ENCODE measurements at regions not wholly inside any gene's neighbourhood (a gene's known extent, or its start where the extent isn't known, plus 50 kb on each side); places are given as distances from the start of the nearest gene placed in this dataset.

DNA sequence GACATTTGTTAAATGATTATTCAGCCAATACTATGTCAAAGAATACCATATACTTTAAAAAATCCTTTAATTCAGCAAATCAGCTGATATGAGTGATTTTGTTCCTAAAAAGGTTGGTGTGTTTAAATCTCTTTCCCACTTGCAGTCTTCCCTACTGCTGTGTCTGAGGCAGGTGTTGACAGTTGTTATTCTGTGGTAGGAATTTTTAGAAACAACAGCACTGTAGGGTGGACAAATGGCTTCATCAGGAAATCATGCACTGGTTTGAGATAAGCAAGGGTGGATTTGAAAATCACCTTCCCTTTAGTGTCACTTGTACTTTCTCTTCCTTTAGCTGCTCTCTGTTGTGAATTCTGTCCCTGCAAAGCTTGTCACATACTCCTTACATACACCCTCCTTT lies 213.7 kb upstream of the SGK1 start:
- Histone ChIP-seq H3K9me3 (ENCODE audit: insufficient read depth, low read depth, low read length) (no peaks in the 10 kb centered on the region), H3K4me3 (ENCODE audit: low read length) (no peak overlapping the region), H3K36me3 (ENCODE audit: insufficient read depth, low read length) (no peaks in the 10 kb centered on the region), H3K9ac (ENCODE audit: low read depth, low read length) (no peak overlapping the region), H3K27ac (ENCODE audit: low read depth, low read length) (no peak overlapping the region), H3K27me3 (ENCODE audit: insufficient read depth, low read length) (no peaks in the 10 kb centered on the region), H3K4me1 (ENCODE audit: insufficient read depth, low read length) (0 out of 2 replicates have a peak, but pooled peaks cover 5% of the 10 kb centered on the region)

DNA sequence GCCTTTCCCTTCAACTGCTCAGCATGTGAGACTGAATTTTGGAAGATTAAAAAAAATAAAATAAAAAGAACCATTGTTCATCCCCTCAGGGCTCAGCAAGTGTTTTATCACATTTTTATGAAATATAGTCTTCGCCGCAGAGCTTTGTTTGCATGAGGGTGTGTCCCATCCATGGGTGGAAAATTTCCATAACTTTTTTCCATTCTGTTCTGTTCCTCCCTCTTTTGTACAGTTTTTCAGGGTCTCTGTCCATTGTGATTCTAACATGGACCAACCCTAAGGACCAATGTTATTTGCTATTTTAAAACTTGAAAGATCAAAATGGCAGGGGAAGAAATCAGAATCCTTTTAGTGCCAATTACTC lies 213.3 kb upstream of the SGK1 start:
- 0 out of 2 replicates have a peak, but pooled peaks cover 5% of the 10 kb centered on the region for H3K4me1 ChIP-seq (ENCODE audit: insufficient read depth, low read length)
- H3K27ac ChIP-seq (ENCODE audit: low read depth, low read length) = no peak overlapping the region
- WGBS = 90% methylated on average over 2 of the region's 2 CpGs
- no peaks in the 10 kb centered on the region for H3K36me3 ChIP-seq (ENCODE audit: insufficient read depth, low read length)
- H3K9ac ChIP-seq (ENCODE audit: low read depth, low read length) = no peak overlapping the region
- no peaks in the 10 kb centered on the region for H3K27me3 ChIP-seq (ENCODE audit: insufficient read depth, low read length)
- H3K4me3 ChIP-seq (ENCODE audit: low read length) = no peak overlapping the region
- no peaks in the 10 kb centered on the region for H3K9me3 ChIP-seq (ENCODE audit: insufficient read depth, low read depth, low read length)

DNA sequence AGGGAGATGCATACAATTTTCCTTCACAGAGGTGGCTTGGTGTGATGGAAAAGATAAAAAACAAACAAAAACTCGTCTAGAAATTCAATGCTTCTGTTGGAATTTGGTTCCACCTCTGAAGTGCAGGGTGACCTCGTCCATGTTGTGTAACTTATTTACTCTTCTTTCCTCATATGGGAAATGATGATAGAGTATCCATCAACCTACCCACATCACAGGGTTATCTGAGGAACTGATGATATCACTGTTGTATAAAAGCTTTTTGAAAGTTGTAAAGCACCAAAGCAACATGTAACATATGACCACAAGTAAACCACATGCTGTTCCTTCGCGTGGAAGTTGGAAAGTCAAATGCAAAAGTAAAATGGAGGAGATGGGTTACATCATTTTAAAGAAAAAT lies 212.0 kb upstream of the SGK1 start:
- no peaks in the 10 kb centered on the region for H3K9me3 ChIP-seq (ENCODE audit: insufficient read depth, low read depth, low read length)
- no peak overlapping the region for H3K27ac ChIP-seq (ENCODE audit: low read depth, low read length)
- 91% methylated on average over 4 of the region's 4 CpGs for WGBS
- no peaks in the 10 kb centered on the region for H3K36me3 ChIP-seq (ENCODE audit: insufficient read depth, low read length)
- 0 out of 2 replicates have a peak, but pooled peaks cover 5% of the 10 kb centered on the region for H3K4me1 ChIP-seq (ENCODE audit: insufficient read depth, low read length)
- H3K4me3 ChIP-seq (ENCODE audit: low read length) = no peak overlapping the region
- H3K27me3 ChIP-seq (ENCODE audit: insufficient read depth, low read length) = no peaks in the 10 kb centered on the region
- no peak overlapping the region for H3K9ac ChIP-seq (ENCODE audit: low read depth, low read length)

DNA sequence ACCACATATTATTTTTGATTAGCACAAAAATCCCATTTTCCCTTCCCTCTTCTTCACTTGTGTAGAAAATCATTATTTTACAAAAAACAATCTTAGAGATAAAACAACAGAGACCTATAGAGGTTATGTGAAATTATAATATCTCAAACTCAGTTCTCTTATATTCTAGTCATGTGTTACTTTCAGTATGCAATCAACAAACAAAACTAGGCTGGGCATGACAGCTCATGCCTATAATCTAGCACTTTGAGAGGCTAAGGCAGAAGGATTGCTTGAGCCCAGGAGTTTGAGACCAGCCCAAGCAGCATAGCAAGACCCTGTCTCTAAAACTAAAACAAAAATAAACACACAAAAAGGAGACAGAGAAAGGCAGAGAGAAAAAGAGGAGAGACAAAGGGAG lies 211.4 kb upstream of the SGK1 start:
- Histone ChIP-seq H3K4me1 (ENCODE audit: insufficient read depth, low read length) (0 out of 2 replicates have a peak, but pooled peaks cover 5% of the 10 kb centered on the region), H3K36me3 (ENCODE audit: insufficient read depth, low read length) (no peaks in the 10 kb centered on the region), H3K27me3 (ENCODE audit: insufficient read depth, low read length) (no peaks in the 10 kb centered on the region), H3K4me3 (ENCODE audit: low read length) (no peak overlapping the region), H3K27ac (ENCODE audit: low read depth, low read length) (no peak overlapping the region), H3K9ac (ENCODE audit: low read depth, low read length) (no peak overlapping the region), H3K9me3 (ENCODE audit: insufficient read depth, low read depth, low read length) (no peaks in the 10 kb centered on the region)

DNA sequence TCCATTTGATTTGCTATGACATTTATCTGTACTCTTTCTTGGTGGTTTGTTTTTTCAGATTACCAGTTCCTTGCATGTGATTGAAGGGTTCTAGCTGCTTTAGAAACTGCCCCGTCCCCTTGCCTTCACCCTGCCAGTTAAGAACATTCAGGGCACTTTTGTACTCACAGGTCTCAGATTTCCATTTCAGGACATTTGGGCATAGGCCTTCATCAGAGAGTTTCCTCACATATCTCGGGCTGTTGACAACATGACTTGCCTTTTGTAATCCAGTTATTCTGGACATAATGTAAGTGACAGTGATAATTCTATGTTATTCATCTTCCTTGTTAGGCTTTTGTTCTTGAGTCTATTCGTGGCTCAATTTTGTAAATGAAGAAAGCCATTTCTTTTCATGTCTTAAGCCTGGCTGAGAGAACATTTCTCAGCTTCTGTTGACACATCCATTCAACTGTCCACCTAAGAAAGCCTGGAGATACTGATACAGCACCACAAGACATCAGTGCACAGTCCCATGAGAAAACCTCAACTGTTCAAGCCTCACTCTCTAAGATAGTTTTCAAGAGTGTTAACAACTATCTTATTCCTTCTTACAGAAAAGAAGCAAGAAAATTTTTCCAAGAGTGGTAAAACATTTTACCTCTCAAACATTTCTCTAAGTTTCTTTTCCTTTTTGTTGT lies 209.3 kb upstream of the SGK1 start:
- 0 out of 2 replicates have a peak, but pooled peaks cover 5% of the 10 kb centered on the region for H3K4me1 ChIP-seq (ENCODE audit: insufficient read depth, low read length)
- H3K27me3 ChIP-seq (ENCODE audit: insufficient read depth, low read length) = no peaks in the 10 kb centered on the region
- no peaks in the 10 kb centered on the region for H3K9me3 ChIP-seq (ENCODE audit: insufficient read depth, low read depth, low read length)
- no peaks in the 10 kb centered on the region for H3K36me3 ChIP-seq (ENCODE audit: insufficient read depth, low read length)
- no peak overlapping the region for H3K27ac ChIP-seq (ENCODE audit: low read depth, low read length)
- 90% methylated on average over 3 of the region's 3 CpGs for WGBS
- H3K4me3 ChIP-seq (ENCODE audit: low read length) = no peak overlapping the region
- H3K9ac ChIP-seq (ENCODE audit: low read depth, low read length) = no peak overlapping the region

DNA sequence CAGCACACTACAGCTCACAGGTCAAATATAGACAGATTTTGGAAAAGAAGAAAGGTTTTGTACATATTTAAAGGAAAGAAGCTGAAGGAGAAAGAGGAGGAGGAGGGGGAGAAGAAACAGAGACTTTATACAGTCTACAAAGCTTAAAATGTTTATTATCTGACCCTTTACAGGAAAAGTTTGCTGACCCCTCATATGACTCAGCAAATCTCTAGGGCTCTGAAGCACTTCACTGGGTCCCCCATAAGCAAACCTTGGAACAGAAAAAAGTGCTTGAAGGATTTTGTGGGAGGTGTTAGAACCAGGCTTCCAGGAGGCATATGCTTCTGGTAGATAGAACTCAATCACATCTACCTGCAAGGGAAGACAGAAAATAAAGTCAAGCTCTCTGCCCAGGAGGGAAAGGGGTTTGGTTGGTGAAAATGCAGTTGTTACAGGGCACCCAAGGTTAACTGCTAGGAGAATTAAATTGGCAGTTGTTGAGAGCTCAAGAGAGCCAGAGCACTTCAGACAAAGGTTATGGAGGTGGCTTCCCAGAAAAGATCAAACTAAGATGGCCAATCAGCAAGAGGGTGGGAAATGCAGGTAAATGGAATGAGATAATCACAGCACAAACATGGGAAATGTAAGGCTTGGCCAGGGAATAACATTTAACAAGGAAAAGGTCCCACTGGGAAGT lies 207.4 kb upstream of the SGK1 start:
- Histone ChIP-seq H3K9ac (ENCODE audit: low read depth, low read length) (no peak overlapping the region), H3K4me1 (ENCODE audit: insufficient read depth, low read length) (peaks cover 10% of the 10 kb centered on the region), H3K27ac (ENCODE audit: low read depth, low read length) (no peak overlapping the region), H3K36me3 (ENCODE audit: insufficient read depth, low read length) (no peaks in the 10 kb centered on the region), H3K4me3 (ENCODE audit: low read length) (no peak overlapping the region), H3K27me3 (ENCODE audit: insufficient read depth, low read length) (no peaks in the 10 kb centered on the region), H3K9me3 (ENCODE audit: insufficient read depth, low read depth, low read length) (no peaks in the 10 kb centered on the region)

DNA sequence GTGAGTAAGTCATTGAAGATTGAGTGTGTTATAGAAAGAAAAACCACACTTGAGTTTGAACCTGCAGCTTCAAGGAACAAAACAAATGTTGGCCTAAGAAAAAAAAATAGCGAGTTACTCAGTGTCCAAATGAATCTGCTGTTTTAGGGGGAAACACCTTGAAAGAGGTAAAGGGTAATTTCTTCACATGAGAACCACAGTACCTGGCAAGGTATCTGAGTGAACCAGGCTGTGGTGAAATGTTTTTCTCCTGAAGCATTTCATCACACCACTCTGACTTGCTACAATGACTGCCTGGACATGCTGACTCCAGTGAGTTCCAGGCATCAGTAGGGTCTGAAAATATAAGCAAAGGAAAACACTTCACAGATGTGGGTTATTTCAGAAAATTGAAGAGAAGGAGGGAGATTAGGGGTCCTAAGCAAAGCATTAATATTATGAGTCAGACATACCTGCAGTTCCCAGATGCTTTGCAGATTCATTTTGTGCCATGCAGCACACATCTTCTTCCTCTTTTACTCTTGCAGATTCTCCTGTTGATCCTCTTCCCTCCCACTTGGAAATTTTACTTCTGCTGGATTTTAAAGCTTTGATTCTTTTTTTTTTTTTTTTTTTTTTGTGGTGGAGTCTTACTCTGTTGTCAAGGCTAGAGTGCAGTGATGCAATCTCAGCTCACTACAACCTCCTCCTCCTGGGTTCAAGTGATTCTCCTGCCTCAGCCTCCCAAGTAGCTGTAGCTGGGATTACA lies 206.2 kb upstream of the SGK1 start:
- Histone ChIP-seq H3K4me1 (ENCODE audit: insufficient read depth, low read length) (peaks cover 13% of the 10 kb centered on the region), H3K4me3 (ENCODE audit: low read length) (no peak overlapping the region), H3K27me3 (ENCODE audit: insufficient read depth, low read length) (no peaks in the 10 kb centered on the region), H3K27ac (ENCODE audit: low read depth, low read length) (no peak overlapping the region), H3K9ac (ENCODE audit: low read depth, low read length) (no peak overlapping the region), H3K9me3 (ENCODE audit: insufficient read depth, low read depth, low read length) (no peaks in the 10 kb centered on the region), H3K36me3 (ENCODE audit: insufficient read depth, low read length) (no peaks in the 10 kb centered on the region)
- WGBS = 97% methylated on average over 1 of the region's 1 CpG

DNA sequence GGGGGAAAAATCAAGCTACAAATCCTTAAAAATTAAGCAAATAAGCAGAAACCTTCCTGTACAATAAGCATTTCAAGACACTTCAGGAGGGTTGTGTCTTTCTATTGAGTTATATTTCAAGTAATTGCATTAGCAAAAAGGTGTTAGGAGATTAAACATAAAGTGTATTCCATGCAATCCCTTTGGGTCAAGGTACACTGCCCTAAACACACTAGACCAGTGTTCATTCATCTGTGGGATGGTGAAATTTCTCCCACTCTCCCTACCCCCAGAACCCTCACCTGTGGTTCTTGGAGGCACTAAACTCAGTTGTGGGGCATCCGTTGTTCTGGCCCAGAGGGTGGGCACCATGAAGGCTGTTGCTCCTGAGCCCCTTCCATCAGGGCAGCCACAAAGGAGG lies 205.1 kb upstream of the SGK1 start:
- Histone ChIP-seq H3K27me3 (ENCODE audit: insufficient read depth, low read length) (no peaks in the 10 kb centered on the region), H3K9me3 (ENCODE audit: insufficient read depth, low read depth, low read length) (no peaks in the 10 kb centered on the region), H3K4me3 (ENCODE audit: low read length) (no peak overlapping the region), H3K27ac (ENCODE audit: low read depth, low read length) (no peak overlapping the region), H3K4me1 (ENCODE audit: insufficient read depth, low read length) (peaks cover 13% of the 10 kb centered on the region), H3K9ac (ENCODE audit: low read depth, low read length) (no peak overlapping the region), H3K36me3 (ENCODE audit: insufficient read depth, low read length) (no peaks in the 10 kb centered on the region)
- WGBS = 95% methylated on average over 1 of the region's 1 CpG

DNA sequence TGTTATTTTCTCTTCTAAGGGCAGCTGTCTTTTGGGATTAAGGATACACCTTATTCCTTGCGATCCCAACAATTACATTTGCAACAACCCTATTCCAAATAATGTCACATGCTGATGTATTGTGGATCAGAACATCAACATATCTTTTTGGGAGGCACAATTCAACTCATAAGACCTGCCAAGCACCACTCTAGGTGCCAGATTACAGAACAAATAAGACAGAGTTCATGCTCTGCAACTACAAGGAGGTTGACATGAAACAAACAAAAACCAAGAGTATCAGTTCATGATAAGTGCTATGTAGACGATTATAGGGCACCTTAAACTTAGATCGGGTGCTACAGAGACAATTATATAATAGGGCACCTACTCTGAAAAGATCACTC lies 203.2 kb upstream of the SGK1 start:
- Histone ChIP-seq H3K27ac (ENCODE audit: low read depth, low read length) (no peak overlapping the region), H3K4me1 (ENCODE audit: insufficient read depth, low read length) (peaks cover 22% of the 10 kb centered on the region), H3K9me3 (ENCODE audit: insufficient read depth, low read depth, low read length) (no peaks in the 10 kb centered on the region), H3K4me3 (ENCODE audit: low read length) (no peak overlapping the region), H3K9ac (ENCODE audit: low read depth, low read length) (no peak overlapping the region), H3K27me3 (ENCODE audit: insufficient read depth, low read length) (no peaks in the 10 kb centered on the region), H3K36me3 (ENCODE audit: insufficient read depth, low read length) (no peaks in the 10 kb centered on the region)
- 100% methylated on average over 3 of the region's 3 CpGs for WGBS

DNA sequence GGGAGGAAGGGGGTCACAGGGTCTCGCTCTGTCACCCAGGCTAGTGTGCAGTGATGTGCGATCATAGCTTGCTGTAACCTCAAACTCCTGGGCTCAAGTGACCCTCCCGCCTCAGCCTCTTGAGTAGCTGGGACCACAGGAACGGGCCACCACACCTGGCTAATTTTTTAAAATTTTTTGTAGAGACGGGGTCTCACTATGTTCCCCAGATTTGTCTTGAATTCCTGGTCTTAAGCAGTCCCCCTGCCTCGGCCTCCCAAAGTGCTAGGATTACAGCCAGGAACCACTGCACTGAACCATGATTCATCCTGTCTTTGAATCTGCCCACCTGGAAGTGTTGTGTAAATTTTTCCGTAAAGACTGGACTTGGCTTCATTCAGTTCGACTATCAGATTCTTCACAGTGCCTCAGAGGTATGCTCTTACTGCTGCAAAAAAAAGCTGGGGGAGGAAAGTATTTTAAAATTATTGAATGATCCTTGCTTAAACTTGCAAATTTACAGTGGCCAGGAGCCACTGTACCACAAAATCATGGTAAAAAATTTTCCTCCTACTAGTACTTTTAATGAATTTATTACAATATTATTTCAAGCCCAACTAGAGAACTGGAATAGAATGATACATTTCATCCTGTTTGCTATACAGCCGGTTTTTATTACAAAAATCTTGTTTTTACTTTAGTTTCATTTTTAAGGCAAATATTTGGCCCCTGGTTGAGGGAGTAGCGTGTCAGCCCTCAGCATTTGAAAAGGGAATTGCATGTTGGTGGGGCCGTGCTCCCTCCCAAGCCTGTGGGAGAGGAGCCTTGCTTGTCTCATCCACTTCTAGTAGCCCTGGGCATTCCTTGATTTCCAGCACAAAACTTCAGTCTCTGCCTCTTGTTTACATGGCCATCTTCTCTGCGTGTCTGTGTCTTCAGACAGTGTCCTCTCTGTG lies 202.5 kb upstream of the SGK1 start:
- Histone ChIP-seq H3K9me3 (ENCODE audit: insufficient read depth, low read depth, low read length) (no peaks in the 10 kb centered on the region), H3K4me3 (ENCODE audit: low read length) (no peak overlapping the region), H3K27ac (ENCODE audit: low read depth, low read length) (no peak overlapping the region), H3K27me3 (ENCODE audit: insufficient read depth, low read length) (no peaks in the 10 kb centered on the region), H3K9ac (ENCODE audit: low read depth, low read length) (no peak overlapping the region), H3K36me3 (ENCODE audit: insufficient read depth, low read length) (no peaks in the 10 kb centered on the region), H3K4me1 (ENCODE audit: insufficient read depth, low read length) (peaks cover 22% of the 10 kb centered on the region)
- WGBS = 88% methylated on average over 11 of the region's 12 CpGs

DNA sequence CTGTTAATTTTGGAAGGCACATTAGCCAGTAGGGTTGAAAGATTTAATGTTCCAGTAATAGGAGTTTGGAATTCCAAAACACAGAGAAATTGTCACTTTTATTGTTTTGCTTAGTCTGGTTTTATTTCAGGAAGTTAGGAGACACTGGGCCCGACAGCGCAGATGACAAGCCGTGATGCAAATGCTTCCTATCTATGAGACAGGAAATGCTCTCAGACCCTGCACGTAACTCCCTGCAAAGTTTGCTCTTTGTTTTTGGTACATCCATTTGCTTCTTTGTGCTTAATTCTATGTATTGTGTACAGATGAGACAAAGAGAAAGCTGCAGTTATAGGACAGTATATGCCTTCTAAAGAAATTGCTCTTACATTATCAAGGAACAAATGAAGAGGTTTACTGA lies 201.6 kb upstream of the SGK1 start:
- Histone ChIP-seq H3K4me3 (ENCODE audit: low read length) (no peak overlapping the region), H3K4me1 (ENCODE audit: insufficient read depth, low read length) (peaks cover 22% of the 10 kb centered on the region), H3K36me3 (ENCODE audit: insufficient read depth, low read length) (no peaks in the 10 kb centered on the region), H3K27ac (ENCODE audit: low read depth, low read length) (no peak overlapping the region), H3K9ac (ENCODE audit: low read depth, low read length) (no peak overlapping the region), H3K9me3 (ENCODE audit: insufficient read depth, low read depth, low read length) (no peaks in the 10 kb centered on the region), H3K27me3 (ENCODE audit: insufficient read depth, low read length) (no peaks in the 10 kb centered on the region)
- WGBS = 91% methylated on average over 4 of the region's 4 CpGs
